Naive B cell (primary cell): ENCODE measurements at regions not wholly inside any gene's neighbourhood (a gene's known extent, or its start where the extent isn't known, plus 50 kb on each side); places are given as distances from the start of the nearest gene placed in this dataset.
"Not testable (repeated sequence)": the region's sequence is repeated elsewhere in the genome, so short reads cannot be mapped to it uniquely, and the experiment has no call there.

Source experiments
- ATAC-seq, 2 donors: fragments of 150-1000 bp; cut with Tn5 transposase; 2 replicates each; pipeline ENCODE4 v1.10.0; 2021; ENCODE audit warnings: low read depth in 2 of 2, mild to moderate bottlenecking in 2 of 2, moderate library complexity in 2 of 2
- DNase-seq: peaks from one replicate; pipeline ENCODE4 v3.0.0; 2022
- H3K27ac Mint-ChIP-seq, 6 donors: one replicate each; pipeline ENCODE4 v1.8.0; 2020 to 2022; ENCODE audit warnings: mild to moderate bottlenecking in 6 of 6, mixed read lengths in 6 of 6, moderate library complexity in 5 of 6, inconsistent platforms in 2 of 6
- H3K27me3 Mint-ChIP-seq, 3 donors: one replicate each; pipeline ENCODE4 v1.8.0; 2021 to 2022; ENCODE audit warnings: mixed read lengths in 3 of 3, mild to moderate bottlenecking in 1 of 3
- H3K36me3 Mint-ChIP-seq, 2 donors: one replicate each; pipeline ENCODE4 v1.8.0; 2020 to 2022; ENCODE audit warnings: mixed read lengths in 2 of 2, inconsistent platforms in 1 of 2, mild to moderate bottlenecking in 1 of 2
- H3K4me1 Mint-ChIP-seq, 3 donors: one replicate each; pipeline ENCODE4 v1.8.0; 2020 to 2022; ENCODE audit warnings: mixed read lengths in 3 of 3, inconsistent platforms in 1 of 3, mild to moderate bottlenecking in 1 of 3, moderate library complexity in 1 of 3
- H3K4me3 Mint-ChIP-seq, 8 donors: one replicate each; pipeline ENCODE4 v1.8.0; 2020 to 2022; ENCODE audit warnings: mild to moderate bottlenecking in 8 of 8, mixed read lengths in 8 of 8, moderate library complexity in 8 of 8, inconsistent platforms in 2 of 8
- H3K9me3 Mint-ChIP-seq, 7 donors: one replicate each; pipeline ENCODE4 v1.8.0; 2020 to 2022; ENCODE audit warnings: mixed read lengths in 7 of 7, mild to moderate bottlenecking in 5 of 7, inconsistent platforms in 2 of 7, moderate library complexity in 1 of 7

DNA sequence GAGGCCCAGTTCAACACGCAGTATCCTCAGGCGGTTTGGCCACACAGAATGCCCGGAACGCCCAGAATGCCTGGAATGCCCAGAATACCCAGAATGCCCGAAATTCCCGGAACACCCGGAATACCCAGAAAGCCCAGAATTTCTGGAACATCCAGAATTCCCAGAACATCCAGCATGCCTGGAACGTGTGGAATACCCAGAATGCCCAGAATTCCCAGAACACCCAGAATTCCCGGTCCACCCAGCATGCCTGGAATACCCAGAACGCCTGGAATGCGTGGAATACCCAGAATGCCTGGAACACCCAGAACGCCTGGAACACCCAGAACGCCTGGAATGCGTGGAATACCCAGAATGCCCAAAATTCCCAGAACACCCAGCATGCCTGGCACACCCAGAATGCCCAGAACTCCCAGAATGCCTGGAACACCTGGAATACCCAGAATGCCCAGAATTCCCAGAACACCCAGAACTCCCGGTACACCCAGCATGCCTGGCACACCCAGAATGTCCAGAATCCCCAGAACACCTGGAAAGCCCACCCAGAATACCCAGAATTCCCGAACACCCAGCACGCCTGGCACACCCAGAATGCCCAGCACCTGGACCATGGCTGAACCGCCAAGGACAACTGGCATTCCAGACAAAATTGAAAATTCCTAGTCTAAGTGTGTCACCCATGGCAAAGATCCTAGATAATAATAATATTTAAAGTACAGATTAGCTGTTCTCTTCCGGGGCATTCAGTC lies 487.4 kb upstream of the SALL3 start:
- ATAC-seq (no peak), DNase-seq (no peak)
- no peaks in the 10 kb centered on the region for H3K27me3 Mint-ChIP-seq
- peaks cover 6 to 26% (median 8%) of the 10 kb centered on the region in 7 donors for H3K9me3 Mint-ChIP-seq
- H3K27ac Mint-ChIP-seq = no peak overlapping the region
- H3K4me1 Mint-ChIP-seq = peaks cover 0 to 3% (median 0%) of the 10 kb centered on the region in 3 donors
- H3K4me3 Mint-ChIP-seq = no peak overlapping the region
- no peaks in the 10 kb centered on the region for H3K36me3 Mint-ChIP-seq

DNA sequence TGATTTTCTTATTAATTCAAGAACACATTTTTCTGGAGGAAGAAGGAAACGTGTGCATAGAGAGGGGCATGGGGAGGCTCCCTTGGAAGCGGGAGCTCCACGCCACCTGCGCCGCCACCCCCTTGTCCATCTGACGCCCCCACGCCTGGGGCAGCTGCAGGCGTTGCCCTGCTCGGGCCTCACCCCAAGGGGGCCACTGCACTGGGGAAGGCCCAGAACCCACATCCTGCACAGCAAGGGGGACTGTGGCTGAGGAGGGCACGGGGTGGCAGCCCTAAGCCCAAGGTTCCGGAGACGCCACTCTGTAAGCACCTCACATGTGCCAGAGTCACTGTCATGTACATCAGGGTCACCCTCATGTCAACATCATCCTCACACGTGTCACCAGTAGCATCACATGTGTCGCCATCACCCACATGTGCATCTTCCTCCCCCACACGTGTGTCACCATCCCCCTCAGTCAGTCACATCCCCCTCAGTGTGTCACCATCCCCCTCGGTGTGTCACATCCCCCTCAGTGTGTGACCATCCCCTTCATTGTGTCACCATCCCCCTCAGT lies 486.7 kb upstream of the SALL3 start:
- H3K4me3 Mint-ChIP-seq = no peak overlapping the region
- no peaks in the 10 kb centered on the region for H3K36me3 Mint-ChIP-seq
- DNase-seq (no peak), ATAC-seq (no peak)
- peaks cover 6 to 23% (median 8%) of the 10 kb centered on the region in 7 donors for H3K9me3 Mint-ChIP-seq
- H3K27me3 Mint-ChIP-seq = no peaks in the 10 kb centered on the region
- no peak overlapping the region for H3K27ac Mint-ChIP-seq
- peaks cover 0 to 3% (median 0%) of the 10 kb centered on the region in 3 donors for H3K4me1 Mint-ChIP-seq

DNA sequence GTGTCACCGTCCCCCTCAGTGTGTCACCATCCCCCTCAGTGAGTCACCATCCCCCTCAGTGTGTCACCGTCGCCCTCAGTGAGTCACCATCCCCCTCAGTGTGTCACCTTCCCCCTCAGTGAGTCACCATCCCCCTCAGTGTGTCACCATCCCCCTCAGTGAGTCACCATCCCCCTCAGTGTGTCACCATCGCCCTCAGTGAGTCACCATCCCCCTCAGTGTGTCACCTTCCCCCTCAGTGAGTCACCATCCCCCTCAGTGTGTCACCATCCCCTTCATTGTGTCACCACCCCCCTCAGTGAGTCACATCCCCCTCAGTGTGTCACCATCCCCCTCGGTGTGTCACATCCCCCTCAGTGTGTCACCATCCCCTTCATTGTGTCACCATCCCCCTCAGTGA lies 486.1 kb upstream of the SALL3 start:
- not testable (repeated sequence) for DNase-seq, H3K27ac Mint-ChIP-seq, ATAC-seq, H3K4me3 Mint-ChIP-seq, H3K27me3 Mint-ChIP-seq, H3K4me1 Mint-ChIP-seq, H3K36me3 Mint-ChIP-seq
- peaks cover 4 to 23% (median 7%) of the 10 kb centered on the region in 7 donors for H3K9me3 Mint-ChIP-seq

DNA sequence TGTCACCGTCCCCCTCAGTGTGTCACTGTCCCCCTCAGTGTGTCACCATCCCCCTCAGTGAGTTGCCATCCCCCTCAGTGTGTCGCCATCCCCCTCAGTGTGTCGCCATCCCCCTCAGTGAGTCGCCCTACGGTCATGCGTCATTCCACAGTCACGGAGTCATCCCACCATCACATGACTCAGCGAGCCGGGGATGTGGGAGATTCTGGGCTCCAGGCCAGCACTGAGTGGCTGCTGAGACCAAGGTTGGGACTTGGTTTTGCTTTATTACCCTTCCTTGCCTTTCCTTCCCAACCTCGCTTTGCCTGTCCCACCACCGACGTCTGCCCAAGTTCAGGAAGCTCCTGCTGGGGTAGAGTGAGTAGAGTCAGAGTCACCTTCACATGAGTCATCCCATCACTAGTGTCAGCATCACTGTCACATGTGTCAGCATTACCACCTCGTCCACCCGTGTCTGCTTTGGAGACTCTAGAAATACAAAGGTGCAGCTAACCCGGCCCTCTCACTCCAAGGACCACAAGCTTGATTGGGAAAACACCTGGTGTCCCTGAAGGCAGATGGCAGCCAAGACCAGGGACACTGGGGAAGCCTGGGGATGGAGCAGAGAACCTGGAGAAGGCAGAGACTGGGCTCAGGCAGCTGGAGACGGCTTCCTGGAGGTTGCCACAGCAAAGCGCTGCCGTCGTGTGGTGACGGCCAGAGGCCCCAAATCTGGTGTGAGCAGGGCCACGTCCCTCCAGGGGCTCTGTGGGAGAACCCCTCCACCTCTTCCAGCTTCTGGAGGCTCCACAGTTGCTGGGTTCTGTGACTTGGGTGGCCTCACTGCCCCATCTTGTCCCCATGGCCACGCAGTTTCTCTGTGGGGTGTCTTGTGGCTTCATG lies 485.2 kb upstream of the SALL3 start:
- H3K4me1 Mint-ChIP-seq = peaks cover 0 to 3% (median 0%) of the 10 kb centered on the region in 3 donors
- no peak for DNase-seq
- no peak overlapping the region for H3K4me3 Mint-ChIP-seq

DNA sequence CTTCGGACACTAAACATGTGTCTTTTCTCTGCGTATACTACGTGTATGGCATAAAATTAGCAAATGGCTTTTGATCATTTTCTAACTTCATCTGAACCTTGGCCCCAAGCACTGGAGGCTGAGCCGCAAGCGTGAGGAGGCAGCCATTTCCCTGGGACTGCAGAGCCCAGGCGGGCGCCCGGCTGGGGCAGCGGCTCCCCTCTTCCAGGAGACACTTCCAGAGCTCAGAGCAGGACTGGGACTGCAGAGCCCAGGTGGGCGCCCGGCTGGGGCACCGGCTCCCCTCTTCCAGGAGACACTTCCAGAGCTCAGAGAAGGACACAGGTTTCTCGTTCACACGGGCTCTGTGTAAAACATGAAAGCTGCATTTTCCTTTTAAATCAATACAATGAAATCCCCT lies 484.1 kb upstream of the SALL3 start:
- ATAC-seq (no peak), DNase-seq (no peak)
- no peaks in the 10 kb centered on the region for H3K27me3 Mint-ChIP-seq
- no peak overlapping the region for H3K4me3 Mint-ChIP-seq
- peaks cover 0 to 3% (median 0%) of the 10 kb centered on the region in 3 donors for H3K4me1 Mint-ChIP-seq
- H3K9me3 Mint-ChIP-seq = peaks cover 3 to 11% (median 5%) of the 10 kb centered on the region in 7 donors
- no peak overlapping the region for H3K27ac Mint-ChIP-seq
- H3K36me3 Mint-ChIP-seq = no peaks in the 10 kb centered on the region

More for the DNA sequence above, 485.2 kb upstream of the SALL3 start:
- Mint-ChIP-seq H3K27me3 (no peaks in the 10 kb centered on the region), H3K36me3 (no peaks in the 10 kb centered on the region), H3K9me3 (peaks cover 4 to 18% (median 7%) of the 10 kb centered on the region in 7 donors), H3K27ac (no peak overlapping the region)
- ATAC-seq = no peak

DNA sequence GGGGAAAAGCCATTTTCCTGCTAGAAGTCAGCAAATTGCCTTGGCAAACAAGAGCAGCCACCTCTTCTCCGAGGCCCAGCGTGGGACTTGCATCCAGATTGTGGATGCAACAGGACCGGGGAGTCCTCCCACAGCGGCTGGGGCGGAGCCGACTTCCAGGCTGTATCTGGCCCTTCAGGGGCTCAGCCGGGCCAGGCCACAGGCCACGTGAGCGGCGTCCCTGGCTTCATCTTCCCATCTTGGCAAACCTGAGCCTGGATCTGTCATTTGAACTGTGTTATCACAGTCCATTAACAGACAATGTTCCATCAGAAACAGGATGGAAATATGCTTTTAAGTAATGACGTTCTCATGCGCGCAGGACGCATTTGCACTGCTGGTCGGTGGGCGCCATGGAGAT lies 483.5 kb upstream of the SALL3 start:
- no peak overlapping the region for H3K27ac Mint-ChIP-seq
- ATAC-seq = no peak
- peaks cover 0 to 3% (median 0%) of the 10 kb centered on the region in 3 donors for H3K4me1 Mint-ChIP-seq
- no peak for DNase-seq
- no peak overlapping the region for H3K4me3 Mint-ChIP-seq
- no peaks in the 10 kb centered on the region for H3K36me3 Mint-ChIP-seq
- H3K27me3 Mint-ChIP-seq = no peaks in the 10 kb centered on the region
- H3K9me3 Mint-ChIP-seq = peaks cover 2 to 6% (median 4%) of the 10 kb centered on the region in 7 donors

DNA sequence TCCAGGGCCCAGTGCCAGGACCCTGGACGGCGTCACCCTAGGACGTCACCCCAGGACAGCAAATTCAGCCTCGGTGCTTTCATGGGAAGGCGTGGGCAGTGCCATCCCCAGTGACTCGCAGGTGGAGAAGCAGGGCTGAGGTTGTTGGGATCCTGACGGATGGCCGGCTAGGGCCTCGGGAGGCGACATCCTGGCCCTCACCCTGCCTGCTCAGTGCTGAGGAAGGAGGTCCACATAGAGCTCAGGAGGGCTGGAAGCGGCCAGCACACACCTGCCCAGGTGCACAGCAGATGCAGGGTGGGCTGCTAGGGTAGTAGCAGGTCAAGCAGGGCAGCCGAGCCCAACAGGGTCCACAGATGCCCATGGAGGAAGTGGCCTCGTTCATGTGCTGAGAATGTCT lies 482.0 kb upstream of the SALL3 start:
- Mint-ChIP-seq H3K36me3 (no peaks in the 10 kb centered on the region), H3K27me3 (no peaks in the 10 kb centered on the region), H3K9me3 (peaks cover 0 to 4% (median 2%) of the 10 kb centered on the region in 7 donors), H3K4me1 (peaks cover 0 to 3% (median 0%) of the 10 kb centered on the region in 3 donors), H3K27ac (no peak overlapping the region), H3K4me3 (no peak overlapping the region)
- ATAC-seq = no peak
- DNase-seq = no peak

DNA sequence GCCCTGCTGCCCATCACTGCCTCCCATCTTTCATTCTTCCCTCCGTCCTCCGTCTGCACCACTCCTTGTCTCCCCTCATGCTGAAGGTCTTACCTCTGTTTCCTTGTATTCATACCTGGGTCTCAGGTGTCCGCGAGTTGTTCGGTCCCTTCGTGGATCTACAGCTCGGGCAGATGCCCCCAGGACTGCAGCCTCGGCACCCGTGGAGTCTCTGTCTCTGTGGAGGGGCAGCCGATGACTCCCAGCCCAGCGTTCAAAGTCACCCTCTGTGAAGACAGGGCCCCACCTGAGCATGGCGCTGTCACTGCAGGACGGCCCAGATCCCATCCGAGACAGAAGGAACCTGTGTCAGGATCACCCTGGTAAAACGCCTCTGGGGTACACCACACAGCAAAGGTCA lies 480.0 kb upstream of the SALL3 start:
- peaks cover 0 to 2% (median 0%) of the 10 kb centered on the region in 7 donors for H3K9me3 Mint-ChIP-seq
- H3K36me3 Mint-ChIP-seq = no peaks in the 10 kb centered on the region
- H3K27ac Mint-ChIP-seq = no peak overlapping the region
- H3K4me3 Mint-ChIP-seq = no peak overlapping the region
- H3K27me3 Mint-ChIP-seq = no peaks in the 10 kb centered on the region
- H3K4me1 Mint-ChIP-seq = no peaks in the 10 kb centered on the region
- DNase-seq (no peak), ATAC-seq (no peak)

DNA sequence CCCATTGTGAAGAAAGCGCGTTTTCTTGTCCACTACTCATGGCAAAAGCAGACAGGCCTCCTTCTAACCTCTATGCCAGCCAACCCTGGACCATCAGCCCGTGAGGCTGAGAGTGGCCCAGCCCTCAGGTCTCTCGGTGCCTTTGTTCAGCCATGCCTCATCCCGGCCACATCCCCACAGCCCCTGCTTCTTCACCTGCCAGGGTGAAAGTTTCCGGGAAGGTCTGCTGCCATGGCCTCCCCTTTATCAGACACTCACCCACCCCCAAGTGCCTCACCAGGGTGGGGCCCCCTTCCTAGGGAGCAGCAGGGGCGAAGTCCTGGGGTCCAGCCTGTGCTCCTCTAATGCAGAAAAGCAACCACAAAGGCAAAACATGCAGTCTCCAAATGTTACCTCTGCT lies 478.4 kb upstream of the SALL3 start:
- no peaks in the 10 kb centered on the region for H3K27me3 Mint-ChIP-seq

DNA sequence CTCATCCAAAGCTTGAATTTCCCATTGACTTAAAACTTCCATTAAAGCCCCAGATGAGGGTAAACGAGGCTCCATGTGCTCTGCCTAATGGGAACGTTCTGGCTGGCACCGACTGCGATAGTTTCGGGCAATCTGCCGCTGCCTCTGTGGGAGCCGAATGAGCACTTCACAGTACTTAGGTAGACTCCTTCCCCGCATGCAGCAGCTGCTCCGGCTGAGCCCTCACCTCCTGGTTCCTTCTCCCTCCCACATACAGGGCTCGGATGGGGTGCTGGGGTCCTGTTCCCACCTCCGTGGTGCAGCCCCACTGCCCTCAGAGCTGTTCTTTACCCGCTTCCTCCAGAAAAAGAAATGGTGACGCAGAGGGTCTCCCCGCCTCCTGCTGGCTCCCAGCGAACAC lies 476.5 kb upstream of the SALL3 start:
- peaks cover 0 to 4% (median 0%) of the 10 kb centered on the region in 7 donors for H3K9me3 Mint-ChIP-seq
- H3K27me3 Mint-ChIP-seq = peaks cover 0 to 3% (median 0%) of the 10 kb centered on the region in 3 donors
- DNase-seq (no peak), ATAC-seq (no peak)
- H3K4me3 Mint-ChIP-seq = no peak overlapping the region
- H3K4me1 Mint-ChIP-seq = no peaks in the 10 kb centered on the region
- no peak overlapping the region for H3K27ac Mint-ChIP-seq
- no peaks in the 10 kb centered on the region for H3K36me3 Mint-ChIP-seq

More for the DNA sequence above, 478.4 kb upstream of the SALL3 start:
- no peaks in the 10 kb centered on the region for H3K4me1 Mint-ChIP-seq
- DNase-seq = no peak
- no peak overlapping the region for H3K27ac Mint-ChIP-seq
- no peak overlapping the region for H3K4me3 Mint-ChIP-seq
- H3K9me3 Mint-ChIP-seq = peaks cover 0 to 2% (median 0%) of the 10 kb centered on the region in 7 donors
- H3K36me3 Mint-ChIP-seq = no peaks in the 10 kb centered on the region
- ATAC-seq = no peak

DNA sequence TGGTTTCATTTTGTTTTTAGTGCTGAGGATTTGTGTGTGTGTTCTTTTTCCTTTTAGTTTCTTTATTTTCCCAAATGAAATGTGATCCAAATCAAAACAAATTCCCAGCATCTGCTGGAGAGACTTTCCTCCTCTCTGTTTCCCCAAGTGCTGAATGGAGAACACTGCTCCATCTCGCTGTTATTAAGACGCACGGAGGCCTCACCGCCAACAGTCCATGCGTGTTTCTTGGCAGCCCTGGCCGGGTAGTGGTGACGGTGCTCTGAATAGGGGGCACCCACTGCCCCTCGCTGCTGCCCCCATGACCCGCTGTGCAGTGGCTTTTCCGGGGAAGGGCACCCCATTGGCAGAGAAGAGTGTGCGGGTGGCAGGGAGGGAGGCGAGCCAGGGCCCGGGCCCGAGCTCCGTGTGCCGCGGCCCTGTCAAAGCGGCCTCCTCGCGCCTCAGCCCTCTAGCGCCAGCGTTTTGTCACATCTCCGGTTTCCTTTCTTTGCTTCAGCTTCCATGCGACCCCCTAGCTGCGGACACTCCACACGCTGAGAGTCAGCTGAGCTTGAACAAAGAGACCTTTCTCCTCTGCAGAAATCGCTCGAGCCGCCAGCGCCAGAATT lies 473.7 kb upstream of the SALL3 start:
- ATAC-seq (no peak), DNase-seq (no peak)
- Mint-ChIP-seq H3K4me1 (no peaks in the 10 kb centered on the region), H3K36me3 (no peaks in the 10 kb centered on the region), H3K27ac (no peak overlapping the region), H3K4me3 (no peak overlapping the region), H3K27me3 (peaks cover 0 to 3% (median 0%) of the 10 kb centered on the region in 3 donors), H3K9me3 (peaks cover 0 to 7% (median 1%) of the 10 kb centered on the region in 7 donors)

DNA sequence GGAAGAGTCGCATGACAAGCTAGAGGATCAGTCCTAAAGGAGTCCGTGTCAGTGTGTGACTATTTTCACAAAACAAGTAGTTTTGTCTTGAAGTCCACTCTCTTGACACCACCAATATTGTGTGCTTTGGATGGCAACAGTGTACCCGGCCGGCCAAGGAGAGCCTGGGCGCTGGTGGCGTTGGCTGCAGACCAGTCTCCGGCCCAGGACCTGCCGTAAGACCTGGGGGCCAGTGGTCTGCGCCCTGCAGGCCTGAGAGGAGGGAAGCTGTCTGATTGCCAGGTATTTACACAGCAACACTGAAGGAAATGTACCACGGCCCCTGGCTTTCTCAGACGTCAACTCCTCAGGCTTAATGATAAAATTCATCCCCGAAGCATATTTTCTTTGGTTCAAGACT lies 472.4 kb upstream of the SALL3 start:
- no peaks in the 10 kb centered on the region for H3K4me1 Mint-ChIP-seq
- no peak overlapping the region for H3K4me3 Mint-ChIP-seq
- peaks cover 0 to 3% (median 0%) of the 10 kb centered on the region in 3 donors for H3K27me3 Mint-ChIP-seq
- peaks cover 0 to 7% (median 1%) of the 10 kb centered on the region in 7 donors for H3K9me3 Mint-ChIP-seq
- H3K27ac Mint-ChIP-seq = no peak overlapping the region
- no peaks in the 10 kb centered on the region for H3K36me3 Mint-ChIP-seq
- ATAC-seq (no peak), DNase-seq (no peak)

DNA sequence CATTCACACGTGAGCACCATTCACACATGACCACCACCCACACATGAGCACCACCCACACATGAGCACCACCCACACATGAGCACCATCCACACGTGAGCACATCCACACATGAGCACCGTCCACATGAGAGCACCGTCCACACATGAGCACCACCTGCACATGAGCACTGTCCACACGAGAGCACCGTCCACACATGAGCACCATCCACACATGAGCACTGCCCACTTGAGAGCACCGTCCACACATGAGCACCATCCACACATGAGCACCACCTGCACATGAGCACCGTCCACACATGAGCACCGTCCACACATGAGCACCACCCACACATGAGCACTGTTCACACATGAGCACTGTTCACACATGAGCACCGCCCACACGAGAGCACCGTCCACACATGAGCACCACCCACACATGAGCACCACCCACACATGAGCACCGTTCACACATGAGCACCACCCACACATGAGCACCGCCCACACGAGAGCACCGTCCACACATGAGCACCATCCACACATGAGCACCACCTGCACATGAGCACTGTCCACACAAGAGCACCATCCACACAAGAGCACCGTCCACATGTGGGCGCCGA lies 471.3 kb upstream of the SALL3 start:
- not testable (repeated sequence) for ATAC-seq, DNase-seq

More for the DNA sequence above, 471.3 kb upstream of the SALL3 start:
- not testable (repeated sequence) for H3K9me3 Mint-ChIP-seq, H3K4me3 Mint-ChIP-seq, H3K4me1 Mint-ChIP-seq, H3K27me3 Mint-ChIP-seq, H3K36me3 Mint-ChIP-seq
- H3K27ac Mint-ChIP-seq = peak overlapping the region in 1 of 6 donors; percentile 74
